NCI-H2227 (cell line): ENCODE measurements at regions not wholly inside any gene's neighbourhood (a gene's known extent, or its start where the extent isn't known, plus 50 kb on each side); places are given as distances from the start of the nearest gene placed in this dataset.

Experiments
- DNase-seq: peaks from one replicate; lab custom pipeline; 2025; ENCODE audit not compliant: unreplicated experiment; lab: John Stamatoyannopoulos, UW

DNA sequence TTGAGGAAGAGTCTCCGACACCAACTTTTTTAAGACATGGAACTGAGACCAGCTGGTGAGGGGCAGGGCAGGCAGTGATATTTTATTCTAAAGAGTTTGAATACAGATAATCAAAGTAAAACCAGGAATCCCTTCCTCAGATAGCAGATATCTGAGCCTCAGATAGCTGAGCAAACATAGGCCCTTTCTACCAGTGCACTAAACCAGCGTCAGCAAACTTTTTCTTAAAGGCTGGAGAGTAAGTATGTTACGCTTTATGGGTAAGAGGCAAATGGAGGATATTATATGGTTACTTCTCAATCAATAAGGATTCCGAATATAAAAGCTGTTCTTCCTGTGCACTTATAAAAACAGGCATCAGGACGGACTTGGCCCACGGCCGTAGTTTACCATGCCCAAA lies 73.9 kb downstream of the WNT5A start:
- no peak for DNase-seq

DNA sequence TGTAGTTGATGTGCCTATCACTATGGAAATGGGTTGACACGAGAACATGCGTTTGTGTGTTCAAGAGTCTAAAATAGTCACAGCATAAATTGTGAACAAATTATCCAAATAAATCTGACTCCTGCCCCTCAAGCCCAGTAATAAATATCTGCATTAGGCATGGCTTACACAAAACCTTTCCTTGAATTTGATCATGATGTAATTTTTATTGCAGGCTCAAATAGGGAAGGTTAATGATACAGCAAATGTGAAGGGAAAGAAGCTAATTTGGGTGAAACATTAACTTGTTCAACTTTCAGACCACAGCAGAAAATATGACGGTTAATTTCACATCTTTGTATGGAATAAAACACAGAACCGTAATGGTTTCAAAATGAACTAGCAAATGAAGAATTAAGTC lies 74.6 kb downstream of the WNT5A start:
- DNase-seq, result no peak

DNA sequence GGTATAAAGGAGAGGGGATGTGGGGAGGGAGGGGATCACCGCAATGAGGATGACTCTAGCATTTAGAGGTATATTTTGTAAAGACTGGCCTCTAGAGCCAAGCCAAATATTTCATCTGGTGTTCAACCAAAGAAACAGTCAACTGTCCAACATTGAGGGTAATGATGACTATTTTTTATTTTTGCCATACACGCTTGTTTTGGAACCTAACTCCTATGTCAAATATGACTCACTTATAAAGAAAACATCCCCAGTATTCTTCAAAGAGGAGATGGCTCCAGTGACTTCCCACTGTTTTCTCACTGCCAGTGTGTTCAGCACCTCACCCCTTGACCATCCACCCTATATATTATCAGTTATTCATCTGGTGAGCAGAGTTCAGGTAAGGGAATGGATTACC lies 77.3 kb downstream of the WNT5A start:
- no peak for DNase-seq

DNA sequence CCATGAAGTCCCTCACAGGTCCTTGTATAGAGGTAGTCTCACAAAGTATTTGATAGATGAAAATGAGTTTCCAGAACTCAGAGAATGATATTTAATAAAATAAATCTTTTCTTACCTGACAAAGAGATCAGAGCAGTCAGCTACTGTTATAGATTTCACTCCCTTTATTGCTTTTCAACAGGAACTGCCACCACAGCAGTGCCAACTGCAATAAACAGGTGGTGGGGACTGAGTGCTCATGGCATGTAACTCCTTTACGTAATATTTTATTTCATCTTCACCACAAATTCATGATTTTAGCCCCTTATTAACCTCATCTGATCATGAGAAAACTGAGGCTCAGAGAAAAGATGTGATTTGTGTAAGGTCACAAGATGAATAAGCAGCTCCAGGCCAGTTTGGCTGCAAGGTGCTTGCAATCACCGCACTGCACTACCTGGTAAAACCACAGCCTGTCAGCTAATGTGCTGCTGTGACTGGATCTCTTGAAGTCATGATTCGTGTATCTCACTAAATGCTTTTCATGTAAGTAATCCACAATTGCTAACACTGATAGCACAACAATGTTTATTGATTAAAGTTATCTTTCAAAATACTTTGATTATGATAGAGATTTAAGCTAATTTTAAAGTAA lies 78.8 kb downstream of the WNT5A start:
- DNase-seq, result no peak

DNA sequence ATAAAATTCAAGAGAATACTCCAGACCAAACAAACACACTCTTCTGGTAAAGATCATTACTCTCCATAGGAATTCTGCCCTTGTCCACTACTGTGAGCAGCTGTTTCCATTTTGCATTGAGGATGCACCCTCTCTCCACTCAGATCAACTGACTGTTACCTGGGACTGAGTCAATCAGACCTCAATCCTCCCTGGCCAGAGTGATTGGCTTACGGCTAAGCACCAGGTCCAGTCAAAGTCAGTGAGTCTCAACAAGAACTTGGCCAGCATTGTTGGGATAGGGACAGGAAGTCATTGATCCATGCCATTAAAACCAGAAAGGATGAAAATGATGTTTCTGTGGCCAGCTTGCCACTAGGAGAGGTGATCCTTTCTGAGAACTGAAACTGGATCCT lies 79.7 kb downstream of the WNT5A start:
- no peak for DNase-seq

DNA sequence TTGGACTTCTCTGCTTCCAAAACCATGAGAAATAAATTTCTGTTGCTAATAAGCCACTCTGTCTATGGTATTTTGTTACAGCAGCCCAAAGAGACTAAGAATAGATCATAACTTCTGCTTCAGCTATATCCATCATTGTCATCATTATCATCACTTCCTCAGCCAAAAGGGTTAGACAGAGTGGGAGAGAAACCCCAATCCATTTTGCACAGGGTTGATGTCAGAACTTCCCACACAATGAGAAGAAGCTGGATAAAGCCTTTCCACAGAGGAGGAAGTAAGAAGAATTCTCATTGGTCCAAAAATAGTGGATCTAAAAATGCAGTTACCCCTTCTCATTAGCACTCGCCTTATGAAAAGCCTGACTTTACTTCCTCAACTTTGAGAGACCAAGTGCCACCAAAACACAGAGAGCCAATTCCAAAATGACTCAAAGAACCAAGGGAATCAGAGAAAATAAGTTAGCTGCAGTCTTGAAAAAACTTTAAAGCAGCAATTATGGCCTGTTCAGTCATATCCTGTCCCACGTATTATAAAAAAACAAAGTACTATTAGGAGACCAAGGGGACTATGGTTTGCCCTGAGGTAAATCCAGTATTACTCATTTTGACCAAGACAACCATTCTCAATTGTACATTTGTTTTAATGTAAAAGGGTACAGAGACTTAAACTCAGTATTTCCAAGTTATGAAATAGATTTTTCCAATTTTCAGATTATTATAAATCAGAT lies 80.2 kb downstream of the WNT5A start:
- no peak for DNase-seq

DNA sequence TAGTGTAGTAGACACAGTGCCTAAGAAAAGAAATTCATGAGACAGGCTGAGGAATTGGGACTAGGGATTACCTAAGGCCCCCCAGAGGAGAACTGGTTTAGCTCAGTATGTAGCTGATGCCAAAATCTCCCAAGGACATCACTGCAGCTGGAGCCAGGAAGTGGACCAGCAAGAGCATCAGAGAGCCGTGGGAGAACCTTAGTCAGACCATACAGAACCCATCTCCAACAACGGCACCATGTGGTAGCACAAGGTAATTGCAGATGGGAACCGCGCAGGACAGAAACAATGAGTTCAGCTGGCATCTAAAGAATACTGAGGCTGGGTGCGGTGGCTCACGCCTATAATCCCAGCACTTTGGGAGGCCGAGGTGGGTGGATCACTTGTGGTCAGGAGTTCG lies 81.7 kb downstream of the WNT5A start:
- DNase-seq, result no peak

DNA sequence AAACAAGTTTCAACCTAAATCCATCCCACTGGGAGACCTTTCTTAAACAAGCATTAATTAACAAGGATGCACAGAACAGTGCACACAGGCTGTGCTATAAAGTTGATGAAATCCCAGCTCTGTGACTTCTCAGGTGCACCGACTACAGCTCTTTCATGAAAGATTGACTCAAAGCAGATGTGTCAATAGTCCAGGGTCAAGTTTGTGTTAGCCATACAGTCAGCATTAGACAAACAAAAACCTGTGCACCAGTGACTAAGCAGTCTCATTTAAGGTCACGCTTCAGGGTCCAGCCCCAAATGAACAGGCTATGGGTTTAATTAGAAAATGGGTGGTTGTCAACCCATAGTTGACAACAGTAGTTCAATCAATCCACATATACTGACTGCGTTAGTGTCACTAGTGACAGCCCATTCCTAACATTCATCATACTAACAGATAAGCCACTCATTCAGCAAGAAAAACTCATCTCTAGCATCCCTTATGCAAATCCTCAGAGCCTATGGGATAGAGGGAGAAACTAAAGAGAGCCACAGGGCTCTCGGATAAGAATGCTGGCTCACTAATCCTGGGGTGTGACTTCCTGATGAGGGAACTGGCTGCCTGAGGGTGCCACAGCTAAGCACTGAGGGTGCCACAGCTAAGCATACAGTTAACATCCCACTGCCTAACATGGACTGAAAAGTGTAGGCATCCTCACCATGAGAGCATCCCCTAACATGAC lies 84.1 kb downstream of the WNT5A start:
- DNase-seq, result no peak

DNA sequence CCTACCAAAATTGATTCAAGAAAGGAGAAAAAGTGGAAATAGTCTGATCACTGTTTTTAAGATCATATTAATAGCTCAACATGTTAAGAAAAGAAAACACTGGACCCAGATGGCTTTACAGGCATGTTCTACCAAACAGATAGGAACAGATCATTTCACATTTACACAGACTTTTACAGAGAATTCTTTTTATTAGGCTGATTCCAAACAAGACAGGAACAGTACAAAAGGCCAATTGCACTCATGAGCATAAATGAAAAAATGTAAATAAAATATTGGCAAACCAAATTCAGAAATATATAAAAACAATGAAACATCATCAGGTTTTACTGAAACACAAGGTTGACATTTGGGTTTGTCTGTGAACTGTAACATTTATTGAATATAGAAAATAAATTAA lies 106.5 kb downstream of the WNT5A start:
- no peak for DNase-seq

DNA sequence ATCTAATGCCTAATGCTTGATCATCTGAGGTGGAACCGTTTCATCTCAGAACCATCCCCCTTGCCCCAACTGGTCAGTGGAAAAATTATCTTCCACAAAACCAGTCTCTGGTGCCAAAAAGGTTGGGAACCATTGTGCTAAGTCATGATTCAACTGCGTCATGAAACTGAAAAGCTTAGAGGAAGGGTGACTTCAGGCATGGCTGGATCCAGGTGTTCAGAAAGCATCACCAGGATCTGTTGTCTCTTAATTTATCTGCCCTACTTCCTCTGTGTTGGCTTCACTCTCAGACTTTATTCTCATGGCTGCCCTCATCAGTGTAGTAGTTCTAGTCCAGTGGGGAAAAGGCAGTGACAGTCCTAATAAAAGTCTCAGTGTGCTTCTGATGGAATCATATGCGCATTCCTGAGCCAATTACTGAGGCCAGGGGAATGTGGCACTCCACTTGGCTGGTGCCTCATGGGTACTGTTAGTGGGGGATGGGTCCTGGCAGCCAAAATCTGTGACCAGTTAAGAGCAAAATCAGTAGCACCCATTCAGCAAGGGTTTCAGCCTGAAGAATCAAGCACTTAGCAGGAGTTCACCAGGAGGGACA lies 110.3 kb downstream of the WNT5A start:
- no peak for DNase-seq

DNA sequence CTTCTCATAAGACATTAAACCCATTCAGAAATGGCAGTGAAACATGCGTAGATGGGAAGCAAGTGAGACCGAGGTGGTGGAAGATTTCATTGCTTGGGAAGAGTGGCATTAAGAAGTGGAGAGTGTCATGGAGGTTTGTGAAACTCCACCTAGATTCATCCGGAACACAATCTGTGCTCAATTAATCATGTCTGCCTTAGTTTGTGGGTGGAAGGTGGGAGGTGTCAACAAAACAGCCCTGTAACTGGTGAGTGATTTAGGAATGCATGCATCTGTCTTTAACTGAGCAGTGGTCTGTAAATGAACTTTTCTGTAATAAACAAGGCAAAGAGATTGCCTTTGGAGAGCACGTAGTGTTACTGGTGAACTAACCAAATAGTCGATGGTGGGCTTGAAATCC lies 113.7 kb downstream of the WNT5A start:
- no peak for DNase-seq

DNA sequence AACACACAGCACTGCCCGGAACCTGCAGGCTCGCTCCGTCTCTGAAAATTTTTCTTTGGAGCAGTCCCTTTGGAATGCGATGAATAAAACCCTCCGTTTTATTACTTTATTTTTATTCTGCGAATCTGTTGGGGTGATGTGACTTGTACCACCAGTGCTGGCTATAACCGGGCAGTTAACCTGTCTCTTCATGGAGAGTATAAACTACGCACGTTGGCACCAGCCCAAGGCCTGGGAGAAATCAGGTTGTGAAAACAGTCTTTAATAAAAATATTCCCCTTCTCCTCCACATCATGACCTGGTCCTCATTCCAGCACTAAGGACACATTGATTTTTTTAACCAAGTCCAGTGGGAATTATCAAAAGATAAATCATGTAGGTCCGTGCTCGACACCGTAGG lies 116.8 kb downstream of the WNT5A start:
- no peak for DNase-seq

DNA sequence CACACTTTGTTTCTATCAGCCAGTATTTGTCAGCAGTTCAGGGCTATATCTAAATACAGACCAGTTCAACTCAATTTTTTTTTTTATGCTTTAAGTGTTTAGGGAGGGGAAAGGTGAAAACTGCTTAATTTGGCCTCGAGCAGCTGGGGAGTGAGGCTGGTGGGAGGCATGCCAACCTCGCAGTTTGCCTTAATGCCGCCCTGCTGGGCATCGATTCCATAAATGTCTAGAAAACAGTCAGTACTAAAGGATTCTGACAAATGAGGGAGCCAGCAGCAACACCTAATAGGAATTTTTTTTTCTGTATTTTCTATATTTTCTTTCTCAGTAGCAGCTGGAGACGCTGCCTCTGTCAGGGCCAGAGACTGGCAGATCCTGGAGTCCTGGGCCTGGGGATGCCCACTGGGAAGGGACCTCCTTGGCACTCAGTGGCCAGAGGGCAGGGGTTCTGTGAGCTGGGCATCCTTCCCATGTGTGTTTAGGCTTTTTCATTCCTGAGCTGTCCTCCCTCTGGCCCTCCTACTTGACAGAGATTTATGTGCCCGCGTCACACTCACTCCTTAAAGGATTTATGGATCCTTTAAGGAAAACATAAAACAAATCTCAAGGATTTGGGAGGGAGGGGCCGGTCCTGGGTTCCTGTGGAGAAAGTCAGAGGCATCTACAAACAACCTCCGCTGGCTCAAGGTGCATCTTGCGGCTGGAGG lies 117.8 kb downstream of the WNT5A start:
- peak; percentile 7 for DNase-seq

DNA sequence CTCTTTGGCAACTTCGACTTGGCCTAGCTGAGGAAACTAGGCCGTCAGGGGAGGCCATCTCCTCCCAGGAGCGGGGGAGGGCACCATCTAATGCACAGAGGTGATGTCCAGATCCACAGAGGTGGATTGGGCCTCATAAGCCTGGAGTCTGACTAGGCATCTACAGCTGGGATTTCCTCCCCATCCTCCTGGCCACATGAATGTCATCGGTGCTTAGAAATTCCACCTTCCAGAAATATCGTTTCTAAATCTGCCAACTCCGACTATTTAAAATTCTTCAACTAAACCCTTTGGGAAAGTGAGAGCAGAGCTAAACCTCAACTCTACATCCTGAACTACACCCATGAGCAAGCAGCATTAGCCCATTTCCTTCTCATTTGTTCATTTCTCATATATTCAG lies 118.7 kb downstream of the WNT5A start:
- DNase-seq, result no peak

DNA sequence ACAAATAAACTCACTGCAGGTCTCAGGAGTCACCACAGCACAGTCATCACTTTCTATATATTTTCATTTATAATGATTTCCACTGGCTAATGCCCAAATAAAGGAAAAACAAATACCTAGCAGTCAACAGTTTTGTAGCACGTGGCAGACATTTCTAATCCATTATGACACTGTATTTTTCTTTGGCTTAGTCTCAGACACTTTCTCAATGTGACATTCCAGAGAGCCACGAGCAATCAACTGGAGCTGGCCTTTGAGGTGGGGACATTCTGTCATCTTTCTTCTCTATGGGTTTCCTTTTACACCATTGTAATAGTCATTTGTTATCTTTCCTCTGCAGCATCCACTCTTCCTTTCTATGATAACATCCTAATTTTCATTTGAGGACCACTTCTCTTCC lies 119.7 kb downstream of the WNT5A start:
- DNase-seq, result no peak

DNA sequence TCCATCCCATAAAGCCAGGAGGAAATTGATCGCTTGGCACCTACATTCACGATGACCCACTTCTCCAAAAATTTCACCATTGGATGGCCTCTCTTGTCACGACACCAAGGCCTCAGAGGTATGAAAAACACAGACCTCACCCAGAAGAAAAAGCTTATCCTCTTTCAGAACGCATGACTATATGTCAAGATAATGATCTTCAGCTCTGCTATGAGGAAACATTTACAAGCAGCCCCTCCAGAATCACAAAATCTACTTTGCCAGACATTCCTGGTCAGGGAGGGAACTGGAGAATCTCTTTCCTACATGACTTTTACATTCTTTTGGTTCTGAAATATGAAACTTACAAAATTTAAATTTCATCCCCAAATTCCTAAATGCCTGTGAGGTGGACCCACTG lies 122.7 kb downstream of the WNT5A start:
- no peak for DNase-seq

DNA sequence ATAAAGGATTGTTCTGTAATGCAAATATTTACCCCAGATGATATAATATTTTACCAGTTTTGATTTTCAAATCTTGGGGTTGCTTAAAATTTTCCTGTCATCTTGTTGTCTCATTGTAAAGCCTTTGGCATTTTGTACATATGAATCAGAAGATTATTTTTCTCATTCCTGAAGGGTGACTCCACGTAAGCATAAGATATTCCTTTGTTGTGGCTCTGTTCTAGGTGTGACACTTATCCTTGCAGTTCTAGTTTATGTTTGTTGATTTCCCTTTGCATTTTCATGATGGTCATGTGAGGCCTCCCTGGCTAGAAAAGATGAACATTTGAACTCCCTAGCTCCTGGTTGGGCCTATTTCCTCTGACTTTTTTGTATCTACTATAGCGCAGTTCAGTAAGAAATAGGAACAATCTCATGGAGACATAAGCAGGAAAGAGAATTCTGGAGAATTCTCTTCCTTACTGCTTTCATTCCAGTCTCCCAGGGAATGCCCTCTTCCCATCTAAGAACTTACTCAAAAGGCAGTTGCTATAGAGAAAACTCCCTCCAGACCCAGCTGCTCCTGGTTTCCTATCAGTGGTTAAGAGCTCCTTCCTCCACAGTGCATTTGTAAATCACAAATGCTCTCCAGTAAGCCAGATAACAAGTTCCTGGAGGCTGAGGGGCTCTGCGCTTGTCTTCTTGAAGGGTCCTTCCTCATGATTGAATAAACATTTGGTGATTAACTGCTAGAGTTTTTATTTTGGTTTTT lies 124.7 kb downstream of the WNT5A start:
- no peak for DNase-seq

DNA sequence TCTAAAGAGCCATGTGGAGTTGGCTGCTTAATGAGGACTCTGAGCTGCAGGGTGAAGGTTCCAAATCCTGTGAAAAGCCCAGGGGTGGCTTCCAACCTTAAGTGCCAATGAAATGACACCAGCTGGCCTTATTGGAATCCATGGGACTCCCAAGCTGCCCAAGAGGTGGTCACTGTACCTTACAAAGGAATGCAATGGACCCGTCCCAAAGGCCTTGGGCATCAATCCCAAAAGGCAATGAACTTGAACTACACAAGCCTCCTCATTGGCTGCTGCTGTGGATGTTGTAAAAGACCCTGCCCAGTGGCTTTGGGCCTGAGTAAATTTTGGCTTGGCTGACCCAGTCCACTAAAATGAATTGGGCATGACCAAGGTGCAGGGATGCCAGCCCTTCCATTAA lies 129.3 kb downstream of the WNT5A start:
- DNase-seq, result no peak

DNA sequence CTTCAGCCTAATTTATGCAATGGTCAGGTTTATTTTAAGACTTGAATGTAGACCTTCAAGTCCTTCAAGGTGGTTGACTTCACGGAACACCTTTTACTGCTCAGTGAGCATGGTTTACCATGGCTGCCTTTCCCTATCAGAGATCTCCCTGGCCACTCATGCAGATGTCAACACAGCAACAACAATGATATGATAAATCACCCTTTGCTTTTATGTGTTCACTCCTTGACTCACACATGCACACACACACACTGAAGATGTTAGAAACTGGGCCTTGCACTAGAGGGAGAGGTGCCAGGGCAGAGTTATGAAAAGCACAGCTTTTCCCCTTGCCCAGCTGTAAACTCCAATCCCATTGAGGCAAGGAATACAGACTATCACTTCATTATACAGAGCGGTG lies 134.4 kb downstream of the WNT5A start:
- no peak for DNase-seq

DNA sequence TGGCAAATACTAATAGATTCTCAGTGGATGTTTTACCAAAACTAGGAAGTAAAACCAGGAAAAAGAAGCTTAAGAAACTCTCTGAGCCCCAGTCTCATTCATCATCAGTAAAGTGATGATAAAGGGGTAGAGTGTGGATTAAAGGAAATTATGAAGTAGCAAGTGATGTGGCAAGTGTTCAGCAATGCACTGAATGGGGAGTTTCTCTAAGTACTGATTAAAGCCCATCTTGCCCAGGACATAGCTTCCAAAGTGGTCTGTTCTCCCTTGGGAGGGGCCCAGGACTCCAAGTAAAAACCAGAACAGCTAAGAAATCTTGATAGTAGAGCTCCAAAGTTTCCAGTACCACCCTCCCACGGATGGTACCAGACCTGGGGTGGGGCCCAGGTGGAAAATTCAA lies 137.3 kb downstream of the WNT5A start:
- no peak for DNase-seq
